Sigmoid colon (tissue), 6 donors: ENCODE measurements at regions not wholly inside any gene's neighbourhood (a gene's known extent, or its start where the extent isn't known, plus 50 kb on each side); places are given as distances from the start of the nearest gene placed in this dataset.

Experiments
- DNase-seq: peaks from one replicate; pipeline ENCODE4 v3.0.0-alpha.2; 2019
- H3K27ac ChIP-seq, 4 donors: fragments of 200-600 bp; sonication (generic); one replicate each; pipeline ENCODE4 v1.5.1; 2016 to 2019; ENCODE audit warnings: mild to moderate bottlenecking in 1 of 4
- H3K27me3 ChIP-seq, 3 donors: fragments of 200-600 bp; sonication (generic); one replicate each; pipeline ENCODE4 v1.5.1; 2019; ENCODE audit warnings: mild to moderate bottlenecking in 1 of 3
- H3K36me3 ChIP-seq, 4 donors: fragments of 200-600 bp; sonication (generic); one replicate each; pipeline ENCODE4 v1.5.1; 2016 to 2019
- H3K4me1 ChIP-seq, 4 donors: fragments of 200-600 bp; sonication (generic); one replicate each; pipeline ENCODE4 v1.5.1; 2017 to 2019
- H3K4me3 ChIP-seq, 4 donors: fragments of 200-600 bp; sonication (generic); one replicate each; pipeline ENCODE4 v1.5.1; 2017 to 2019; ENCODE audit warnings: mild to moderate bottlenecking in 2 of 4, moderate library complexity in 1 of 4
- H3K9me3 ChIP-seq, 4 donors: fragments of 200-600 bp in 3 of 4; sonication (generic) in 3 of 4; one replicate each; pipeline versions ENCODE4 v1.5.1 to v1.6.1; 2013 to 2019
- CTCF ChIP-seq, 4 experiments: fragments of 450-650 bp in 3 of 4; fragments of 200-600 bp in 1 of 4; IDR thresholded peaks; one replicate each; pipeline ENCODE4 v1.5.1; 2016 to 2019; ENCODE audit warnings: antibody characterized with exemption in 4 of 4, mild to moderate bottlenecking in 3 of 4, moderate library complexity in 2 of 4
- EP300 ChIP-seq, 4 donors: sonication (generic); formaldehyde crosslinking; IDR thresholded peaks; one replicate each; pipeline ENCODE4 v1.6.1; 2017; ENCODE audit warnings: antibody characterized with exemption in 4 of 4
- POLR2A ChIP-seq, 2 donors: fragments of 450-650 bp; IDR thresholded peaks; one replicate each; pipeline ENCODE4 v1.6.1; 2016; ENCODE audit warnings: antibody characterized with exemption in 2 of 2, mild to moderate bottlenecking in 2 of 2, moderate library complexity in 2 of 2
- POLR2AphosphoS5 ChIP-seq, 4 donors: sonication (generic); formaldehyde crosslinking; IDR thresholded peaks; one replicate each; pipeline ENCODE4 v1.6.1; 2017; ENCODE audit warnings: antibody characterized with exemption in 4 of 4
- WGBS, 2 donors: extraction: QIAGEN DNeasy Blood & Tissue Kit; methylation state at CpG; one replicate each; pipeline ENCODE4 v1.1.7; 2013; 5-methylcytosine and 5-hydroxymethylcytosine counted together
- intact Hi-C: fragments of 100-400 bp; cut with DNase I; formaldehyde crosslinking; loops from one replicate; pipeline ENCODE4 v1.15.1; 2023
- donor health status: healthy with polysubstance abuse.
- donor health status: healthy.

GRCh38 chr2:118295592-118296390 is 207.5 kb downstream of the INSIG2 start:
- H3K4me3 ChIP-seq = no peak overlapping the region
- no peaks in the 10 kb centered on the region for H3K9me3 ChIP-seq
- intact Hi-C loops = no loop called here
- H3K27me3 ChIP-seq = peaks cover 0 to 6% (median 0%) of the 10 kb centered on the region in 3 donors
- WGBS, 2 donors = 85 to 87% methylated on average over 9 of the region's 9 CpGs
- no peaks in the 10 kb centered on the region for H3K36me3 ChIP-seq
- H3K4me1 ChIP-seq = no peaks in the 10 kb centered on the region
- TF ChIP-seq POLR2A (IDR thresholded peaks at IDR 0.05) (no peak), EP300 (IDR thresholded peaks at IDR 0.05) (no peak), POLR2AphosphoS5 (IDR thresholded peaks at IDR 0.05) (no peak), CTCF (IDR thresholded peaks at IDR 0.05) (no peak)
- DNase-seq = no peak
- no peak overlapping the region for H3K27ac ChIP-seq

- no peaks in the 10 kb centered on the region for H3K36me3 ChIP-seq
- TF ChIP-seq POLR2AphosphoS5 (IDR thresholded peaks at IDR 0.05) (no peak), EP300 (IDR thresholded peaks at IDR 0.05) (no peak), POLR2A (IDR thresholded peaks at IDR 0.05) (no peak), CTCF (IDR thresholded peaks at IDR 0.05) (no peak)
- no peak overlapping the region for H3K4me3 ChIP-seq
- no peaks in the 10 kb centered on the region for H3K9me3 ChIP-seq
- DNase-seq = no peak
- WGBS, 2 donors = 90 to 95% methylated on average over 1 of the region's 1 CpG
- peaks cover 0 to 6% (median 0%) of the 10 kb centered on the region in 3 donors for H3K27me3 ChIP-seq
- no peak overlapping the region for H3K27ac ChIP-seq
- H3K4me1 ChIP-seq = no peaks in the 10 kb centered on the region
- intact Hi-C loops = no loop called here
These were observed 205.8 kb downstream of the INSIG2 start for GRCh38 chr2:118294063-118294462.

GRCh38 chr2:118292991-118293390 is 204.7 kb downstream of the INSIG2 start:
- no peaks in the 10 kb centered on the region for H3K9me3 ChIP-seq
- peaks cover 0 to 6% (median 0%) of the 10 kb centered on the region in 3 donors for H3K27me3 ChIP-seq
- intact Hi-C loops = no loop called here
- H3K4me3 ChIP-seq = no peak overlapping the region
- H3K36me3 ChIP-seq = no peaks in the 10 kb centered on the region
- no peak for DNase-seq
- no peak overlapping the region for H3K27ac ChIP-seq
- TF ChIP-seq EP300 (IDR thresholded peaks at IDR 0.05) (no peak), CTCF (IDR thresholded peaks at IDR 0.05) (no peak), POLR2AphosphoS5 (IDR thresholded peaks at IDR 0.05) (no peak), POLR2A (IDR thresholded peaks at IDR 0.05) (no peak)
- no peaks in the 10 kb centered on the region for H3K4me1 ChIP-seq
- WGBS, 2 donors = 80 to 88% methylated on average over 2 of the region's 2 CpGs

- Histone ChIP-seq H3K27ac (no peak overlapping the region), H3K4me3 (no peak overlapping the region), H3K36me3 (no peaks in the 10 kb centered on the region), H3K27me3 (peaks cover 0 to 6% (median 0%) of the 10 kb centered on the region in 3 donors), H3K9me3 (no peaks in the 10 kb centered on the region), H3K4me1 (no peaks in the 10 kb centered on the region)
- TF ChIP-seq CTCF (IDR thresholded peaks at IDR 0.05) = no peak
- no peak for TF ChIP-seq EP300 (IDR thresholded peaks at IDR 0.05)
- no peak for TF ChIP-seq POLR2A (IDR thresholded peaks at IDR 0.05)
- no peak for TF ChIP-seq POLR2AphosphoS5 (IDR thresholded peaks at IDR 0.05)
- intact Hi-C loops = no loop called here
- DNase-seq = no peak
- 72 to 75% methylated on average over 3 of the region's 3 CpGs for WGBS, 2 donors
These were observed 203.1 kb downstream of the INSIG2 start for GRCh38 chr2:118291251-118291880.
